ENCODE measurements at regions not wholly inside any gene's neighbourhood (a gene's known extent, or its start where the extent isn't known, plus 50 kb on each side); places are given as distances from the start of the nearest gene placed in this dataset.

DNA sequence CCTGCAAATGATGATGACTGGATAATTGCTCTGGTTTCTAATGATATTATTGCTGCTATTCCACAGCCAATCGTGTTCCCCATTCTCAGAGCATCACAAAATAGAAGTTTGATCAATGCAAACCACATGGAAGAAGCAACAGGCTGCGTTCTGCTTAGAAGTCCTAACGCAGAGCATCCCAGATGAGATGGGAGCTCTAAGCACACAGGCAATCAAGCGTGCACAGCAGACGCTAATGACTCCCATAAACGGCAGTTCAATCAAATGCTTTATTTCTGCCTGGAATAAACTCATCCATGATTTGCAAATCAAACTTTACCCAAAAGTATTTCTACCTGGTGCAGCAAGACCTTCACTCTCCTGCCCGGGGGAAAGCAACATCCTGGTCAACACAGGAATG is 304.2 kb downstream of the FBXO15 start:
- no peak overlapping the region for H3K4me2 ChIP-seq (ENCODE audit: extremely low read depth, insufficient read depth, low read length)
- no peaks in the 10 kb centered on the region for H3K27me3 ChIP-seq (ENCODE audit: control insufficient read depth, insufficient read depth, low read length)
- no peak overlapping the region for H2AFZ ChIP-seq (ENCODE audit: low read length)
- H3K36me3 ChIP-seq (ENCODE audit: control insufficient read depth, insufficient read depth, low read length), result no peaks in the 10 kb centered on the region
- H3K27ac ChIP-seq (ENCODE audit: insufficient read depth, low read length), result no peak overlapping the region
- no peaks in the 10 kb centered on the region for H3K79me2 ChIP-seq (ENCODE audit: control insufficient read depth, insufficient read depth, low read length)
- no peak for TF ChIP-seq EZH2 (IDR thresholded peaks at IDR 0.05; ENCODE audit: low read length, missing control alignments)
- TF ChIP-seq, protein P1, sequence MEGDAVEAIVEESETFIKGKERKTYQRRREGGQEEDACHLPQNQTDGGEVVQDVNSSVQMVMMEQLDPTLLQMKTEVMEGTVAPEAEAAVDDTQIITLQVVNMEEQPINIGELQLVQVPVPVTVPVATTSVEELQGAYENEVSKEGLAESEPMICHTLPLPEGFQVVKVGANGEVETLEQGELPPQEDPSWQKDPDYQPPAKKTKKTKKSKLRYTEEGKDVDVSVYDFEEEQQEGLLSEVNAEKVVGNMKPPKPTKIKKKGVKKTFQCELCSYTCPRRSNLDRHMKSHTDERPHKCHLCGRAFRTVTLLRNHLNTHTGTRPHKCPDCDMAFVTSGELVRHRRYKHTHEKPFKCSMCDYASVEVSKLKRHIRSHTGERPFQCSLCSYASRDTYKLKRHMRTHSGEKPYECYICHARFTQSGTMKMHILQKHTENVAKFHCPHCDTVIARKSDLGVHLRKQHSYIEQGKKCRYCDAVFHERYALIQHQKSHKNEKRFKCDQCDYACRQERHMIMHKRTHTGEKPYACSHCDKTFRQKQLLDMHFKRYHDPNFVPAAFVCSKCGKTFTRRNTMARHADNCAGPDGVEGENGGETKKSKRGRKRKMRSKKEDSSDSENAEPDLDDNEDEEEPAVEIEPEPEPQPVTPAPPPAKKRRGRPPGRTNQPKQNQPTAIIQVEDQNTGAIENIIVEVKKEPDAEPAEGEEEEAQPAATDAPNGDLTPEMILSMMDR (conservative IDR thresholded peaks at IDR 0.05 in 1 of 2, IDR thresholded peaks at IDR 0.05 in 1 of 2; ENCODE audit: low read depth in 1 of 2, low read length in 2 of 2), result no peak
- no peak overlapping the region for H3K9ac ChIP-seq (ENCODE audit: insufficient read depth, low read length)
- no peaks in the 10 kb centered on the region for H4K20me1 ChIP-seq (ENCODE audit: control insufficient read depth, extremely low read depth, insufficient read depth, low read length)
- DNase-seq (ENCODE audit: low read depth in 2 of 2), result no peak
- no peaks in the 10 kb centered on the region for H3K4me1 ChIP-seq (ENCODE audit: control insufficient read depth, extremely low read depth, insufficient read depth, low read length)
- no peaks in the 10 kb centered on the region for H3K9me3 ChIP-seq (ENCODE audit: control insufficient read depth, insufficient read depth, low read depth, low read length)
- no peak overlapping the region for H3K4me3 ChIP-seq (replicated peaks in 1 of 4; ENCODE audit: control extremely low read depth in 1 of 4, insufficient read depth in 1 of 4, low read depth in 3 of 4, low read length in 4 of 4)

DNA sequence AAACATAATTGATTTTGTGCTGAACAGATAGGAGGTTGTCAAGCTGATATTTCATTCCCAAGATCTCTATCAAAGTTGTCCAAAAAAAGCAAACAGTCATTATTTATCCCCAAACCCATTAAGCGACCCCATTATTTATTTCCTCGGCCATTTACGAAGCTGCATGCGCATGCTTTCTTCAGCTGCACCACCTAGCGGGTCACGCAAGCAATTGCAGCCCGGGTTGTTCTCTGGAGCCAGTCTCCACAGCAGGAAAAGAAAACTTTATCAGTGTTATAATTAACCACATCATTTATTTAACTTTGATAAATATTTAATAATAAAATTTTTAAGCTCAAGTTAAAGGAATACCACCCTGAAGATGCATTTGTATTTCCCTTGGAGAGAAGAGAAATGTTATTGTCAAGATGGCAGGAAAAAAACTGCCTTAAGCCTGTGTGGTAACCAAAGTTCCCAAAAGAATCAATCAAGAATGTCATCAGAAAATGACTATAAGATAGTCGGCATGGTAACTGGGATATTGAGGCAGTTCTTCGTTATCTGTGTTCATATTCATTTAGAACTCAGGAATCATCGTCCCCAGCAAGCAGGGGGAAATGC is 304.7 kb downstream of the FBXO15 start:
- Histone ChIP-seq H3K4me2 (ENCODE audit: extremely low read depth, insufficient read depth, low read length) (peak overlapping the region; percentile 72), H3K4me3 (replicated peaks in 1 of 4; ENCODE audit: control extremely low read depth in 1 of 4, insufficient read depth in 1 of 4, low read depth in 3 of 4, low read length in 4 of 4) (peak overlapping the region in 1 of 4 experiments; percentile 44), H2AFZ (ENCODE audit: low read length) (no peak overlapping the region)

DNA sequence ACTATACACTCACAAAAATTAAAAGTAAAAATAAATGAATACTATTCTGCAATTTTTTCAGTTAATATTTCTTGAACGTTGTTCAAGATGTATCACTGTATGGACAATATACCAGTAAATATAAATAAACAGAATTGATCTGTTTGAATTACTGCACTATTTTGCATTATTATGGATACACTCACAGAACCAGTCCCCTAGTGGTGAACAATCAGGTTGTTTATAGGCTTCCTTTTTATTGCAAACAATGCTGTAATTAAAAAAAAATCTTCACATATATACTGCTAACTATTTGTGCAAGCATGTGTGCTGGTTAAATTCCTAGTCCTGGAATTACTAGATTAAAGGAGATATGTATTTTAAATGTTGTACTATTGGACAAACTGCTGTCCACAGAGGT is 306.0 kb downstream of the FBXO15 start:
- H3K79me2 ChIP-seq (ENCODE audit: control insufficient read depth, insufficient read depth, low read length), result no peaks in the 10 kb centered on the region
- H3K4me1 ChIP-seq (ENCODE audit: control insufficient read depth, extremely low read depth, insufficient read depth, low read length), result no peaks in the 10 kb centered on the region
- no peaks in the 10 kb centered on the region for H4K20me1 ChIP-seq (ENCODE audit: control insufficient read depth, extremely low read depth, insufficient read depth, low read length)
- no peaks in the 10 kb centered on the region for H3K27me3 ChIP-seq (ENCODE audit: control insufficient read depth, insufficient read depth, low read length)
- DNase-seq (ENCODE audit: low read depth in 2 of 2), result no peak
- H3K36me3 ChIP-seq (ENCODE audit: control insufficient read depth, insufficient read depth, low read length), result no peaks in the 10 kb centered on the region
- H3K9ac ChIP-seq (ENCODE audit: insufficient read depth, low read length), result no peak overlapping the region
- no peaks in the 10 kb centered on the region for H3K9me3 ChIP-seq (ENCODE audit: control insufficient read depth, insufficient read depth, low read depth, low read length)
- no peak overlapping the region for H2AFZ ChIP-seq (ENCODE audit: low read length)
- no peak overlapping the region for H3K4me3 ChIP-seq (replicated peaks in 1 of 4; ENCODE audit: control extremely low read depth in 1 of 4, insufficient read depth in 1 of 4, low read depth in 3 of 4, low read length in 4 of 4)
- no peak overlapping the region for H3K4me2 ChIP-seq (ENCODE audit: extremely low read depth, insufficient read depth, low read length)
- H3K27ac ChIP-seq (ENCODE audit: insufficient read depth, low read length), result no peak overlapping the region
- no peak for TF ChIP-seq EZH2 (IDR thresholded peaks at IDR 0.05; ENCODE audit: low read length, missing control alignments)
- TF ChIP-seq, protein P1 (conservative IDR thresholded peaks at IDR 0.05 in 1 of 2, IDR thresholded peaks at IDR 0.05 in 1 of 2; ENCODE audit: low read depth in 1 of 2, low read length in 2 of 2), result peak in 1 of 2 donors; percentile 31

More for the DNA sequence above, 304.7 kb downstream of the FBXO15 start:
- H3K27me3 ChIP-seq (ENCODE audit: control insufficient read depth, insufficient read depth, low read length), result no peaks in the 10 kb centered on the region
- H4K20me1 ChIP-seq (ENCODE audit: control insufficient read depth, extremely low read depth, insufficient read depth, low read length), result no peaks in the 10 kb centered on the region
- no peaks in the 10 kb centered on the region for H3K4me1 ChIP-seq (ENCODE audit: control insufficient read depth, extremely low read depth, insufficient read depth, low read length)
- H3K9ac ChIP-seq (ENCODE audit: insufficient read depth, low read length), result no peak overlapping the region
- no peaks in the 10 kb centered on the region for H3K9me3 ChIP-seq (ENCODE audit: control insufficient read depth, insufficient read depth, low read depth, low read length)
- H3K36me3 ChIP-seq (ENCODE audit: control insufficient read depth, insufficient read depth, low read length), result no peaks in the 10 kb centered on the region
- TF ChIP-seq EZH2 (IDR thresholded peaks at IDR 0.05; ENCODE audit: low read length, missing control alignments), result no peak
- TF ChIP-seq, protein P1 (conservative IDR thresholded peaks at IDR 0.05 in 1 of 2, IDR thresholded peaks at IDR 0.05 in 1 of 2; ENCODE audit: low read depth in 1 of 2, low read length in 2 of 2), result peak; percentile 99 to 100
- H3K79me2 ChIP-seq (ENCODE audit: control insufficient read depth, insufficient read depth, low read length), result no peaks in the 10 kb centered on the region
- DNase-seq (ENCODE audit: low read depth in 2 of 2), result peak; percentile 49 to 64
- H3K27ac ChIP-seq (ENCODE audit: insufficient read depth, low read length), result no peak overlapping the region

Data from fibroblast of lung (primary cell).